ENCODE measurements at regions not wholly inside any gene's neighbourhood (a gene's known extent, or its start where the extent isn't known, plus 50 kb on each side); places are given as distances from the start of the nearest gene placed in this dataset.

- no peak for TF ChIP-seq CTCF (IDR thresholded peaks at IDR 0.05)
- TF ChIP-seq EP300 (IDR thresholded peaks at IDR 0.05) = no peak
- no peak for TF ChIP-seq POLR2AphosphoS5 (IDR thresholded peaks at IDR 0.05)
- TF ChIP-seq POLR2A (IDR thresholded peaks at IDR 0.05) = no peak
Observed at GRCh38 chr9:108668191-108668937, 187.4 kb downstream of the ACTL7B start.

GRCh38 chr9:108666240-108666784, 189.5 kb downstream of the ACTL7B start:
- WGBS, 2 donors = 73 to 80% methylated on average over 3 of the region's 3 CpGs
- intact Hi-C loops (cut with DNase I) = no loop called here
- H3K27ac ChIP-seq = no peak overlapping the region
- DNase-seq = no peak
- no peaks in the 10 kb centered on the region for H3K27me3 ChIP-seq
- no peak overlapping the region for H3K4me3 ChIP-seq
- H3K9me3 ChIP-seq = no peaks in the 10 kb centered on the region
- no peaks in the 10 kb centered on the region for H3K36me3 ChIP-seq
- TF ChIP-seq EP300 (IDR thresholded peaks at IDR 0.05) (no peak), POLR2A (IDR thresholded peaks at IDR 0.05) (no peak), CTCF (IDR thresholded peaks at IDR 0.05) (no peak), POLR2AphosphoS5 (IDR thresholded peaks at IDR 0.05) (no peak)
- H3K4me1 ChIP-seq = no peaks in the 10 kb centered on the region

More at GRCh38 chr9:108668191-108668937, 187.4 kb downstream of the ACTL7B start:
- Histone ChIP-seq H3K27ac (no peak overlapping the region), H3K4me1 (no peaks in the 10 kb centered on the region), H3K36me3 (no peaks in the 10 kb centered on the region), H3K4me3 (no peak overlapping the region), H3K9me3 (no peaks in the 10 kb centered on the region), H3K27me3 (no peaks in the 10 kb centered on the region)
- DNase-seq = no peak
- WGBS, 2 donors = 84 to 85% methylated on average over 5 of the region's 5 CpGs
- intact Hi-C loops (cut with DNase I) = no loop called here

GRCh38 chr9:108665521-108666239, 190.1 kb downstream of the ACTL7B start:
- intact Hi-C loops (cut with DNase I) = no loop called here
- no peak overlapping the region for H3K4me3 ChIP-seq
- TF ChIP-seq POLR2AphosphoS5 (IDR thresholded peaks at IDR 0.05) = no peak
- no peak for TF ChIP-seq POLR2A (IDR thresholded peaks at IDR 0.05)
- no peak for TF ChIP-seq EP300 (IDR thresholded peaks at IDR 0.05)
- TF ChIP-seq CTCF (IDR thresholded peaks at IDR 0.05) = no peak
- no peaks in the 10 kb centered on the region for H3K36me3 ChIP-seq
- H3K27me3 ChIP-seq = no peaks in the 10 kb centered on the region
- no peaks in the 10 kb centered on the region for H3K4me1 ChIP-seq
- 74 to 91% methylated on average over 4 of the region's 4 CpGs for WGBS, 2 donors
- H3K27ac ChIP-seq = no peak overlapping the region
- no peaks in the 10 kb centered on the region for H3K9me3 ChIP-seq
- no peak for DNase-seq

- peaks cover 0 to 4% (median 1%) of the 10 kb centered on the region in 4 donors for H3K9me3 ChIP-seq
- no peaks in the 10 kb centered on the region for H3K4me1 ChIP-seq
- no peak overlapping the region for H3K4me3 ChIP-seq
- intact Hi-C loops (cut with DNase I) = no loop called here
- H3K36me3 ChIP-seq = no peaks in the 10 kb centered on the region
- no peaks in the 10 kb centered on the region for H3K27me3 ChIP-seq
- TF ChIP-seq EP300 (IDR thresholded peaks at IDR 0.05) = no peak
- TF ChIP-seq POLR2A (IDR thresholded peaks at IDR 0.05) = no peak
- TF ChIP-seq CTCF (IDR thresholded peaks at IDR 0.05) = no peak
- WGBS, 2 donors = 29 to 67% methylated on average over 5 of the region's 5 CpGs
- no peak overlapping the region for H3K27ac ChIP-seq
- no peak for DNase-seq
Observed at GRCh38 chr9:108664309-108665255, 191.2 kb downstream of the ACTL7B start.
